Neutrophil (primary cell): ENCODE measurements at regions not wholly inside any gene's neighbourhood (a gene's known extent, or its start where the extent isn't known, plus 50 kb on each side); places are given as distances from the start of the nearest gene placed in this dataset.

Source experiments
- H3K27ac ChIP-seq: fragments of 200-600 bp; sonication (generic); 2 replicates; pipeline ENCODE4 v1.5.1; 2016; ENCODE audit warnings: mild to moderate bottlenecking, moderate library complexity
- H3K27me3 ChIP-seq: fragments of 200-600 bp; sonication (generic); 2 replicates; pipeline ENCODE4 v1.6.0; 2016; ENCODE audit warnings: mild to moderate bottlenecking
- H3K36me3 ChIP-seq: fragments of 200-600 bp; sonication (generic); 2 replicates; pipeline ENCODE4 v1.5.1; 2017
- H3K4me1 ChIP-seq, 2 experiments: fragments of 200-600 bp in 1 of 2; sonication (generic) in 1 of 2; 1 replicate in 1 of 2; 2 replicates in 1 of 2; pipeline versions ENCODE4 v1.5.1 to v1.6.1; 2013 to 2016; ENCODE audit warnings: low read depth in 1 of 2, low read length in 1 of 2, mild to moderate bottlenecking in 1 of 2, moderate library complexity in 1 of 2; ENCODE audit not compliant: control insufficient read depth in 1 of 2, insufficient read depth in 1 of 2
- H3K4me3 ChIP-seq, 2 experiments: fragments of 200-600 bp in 1 of 2; sonication (generic) in 1 of 2; 1 replicate in 1 of 2; 2 replicates in 1 of 2; pipeline ENCODE4 v1.5.1; 2013 to 2016; ENCODE audit warnings: low read depth in 1 of 2, low read length in 1 of 2, mild to moderate bottlenecking in 1 of 2, moderate library complexity in 1 of 2
- H3K9me3 ChIP-seq: fragments of 200-600 bp; sonication (generic); 2 replicates; pipeline ENCODE4 v1.5.1; 2016
- CTCF ChIP-seq: fragments of 200-600 bp; sonication (generic); IDR thresholded peaks from 2 replicates; pipeline ENCODE4 v1.5.1; 2016; ENCODE audit warnings: antibody characterized with exemption

GRCh38 chr9:120252248-120252647, 327.7 kb downstream of the CDK5RAP2 start:
- Histone ChIP-seq H3K27me3 (no peaks in the 10 kb centered on the region), H3K4me1 (no peaks in the 10 kb centered on the region), H3K27ac (no peak overlapping the region), H3K4me3 (no peak overlapping the region), H3K36me3 (no peaks in the 10 kb centered on the region), H3K9me3 (no peaks in the 10 kb centered on the region)
- no peak for TF ChIP-seq CTCF

- Histone ChIP-seq H3K36me3 (no peaks in the 10 kb centered on the region), H3K27me3 (no peaks in the 10 kb centered on the region), H3K4me3 (no peak overlapping the region), H3K4me1 (no peaks in the 10 kb centered on the region), H3K27ac (no peak overlapping the region), H3K9me3 (no peaks in the 10 kb centered on the region)
- TF ChIP-seq CTCF: no peak
Observed at GRCh38 chr9:120242116-120242811, 337.7 kb downstream of the CDK5RAP2 start.

- H3K4me1 ChIP-seq: no peaks in the 10 kb centered on the region
- H3K27me3 ChIP-seq: no peaks in the 10 kb centered on the region
- no peak overlapping the region for H3K4me3 ChIP-seq
- TF ChIP-seq CTCF: no peak
- H3K27ac ChIP-seq: no peak overlapping the region
- no peaks in the 10 kb centered on the region for H3K9me3 ChIP-seq
- no peaks in the 10 kb centered on the region for H3K36me3 ChIP-seq
Observed at GRCh38 chr9:120236596-120236995, 343.4 kb downstream of the CDK5RAP2 start.

GRCh38 chr9:120235081-120235480, 344.9 kb downstream of the CDK5RAP2 start:
- no peak overlapping the region for H3K4me3 ChIP-seq
- TF ChIP-seq CTCF: no peak
- H3K27me3 ChIP-seq: no peaks in the 10 kb centered on the region
- no peaks in the 10 kb centered on the region for H3K9me3 ChIP-seq
- H3K36me3 ChIP-seq: no peaks in the 10 kb centered on the region
- H3K4me1 ChIP-seq: no peaks in the 10 kb centered on the region
- no peak overlapping the region for H3K27ac ChIP-seq

GRCh38 chr9:120230227-120230626, 349.7 kb downstream of the CDK5RAP2 start:
- no peak overlapping the region for H3K27ac ChIP-seq
- no peaks in the 10 kb centered on the region for H3K36me3 ChIP-seq
- H3K9me3 ChIP-seq: no peaks in the 10 kb centered on the region
- no peak overlapping the region for H3K4me3 ChIP-seq
- no peaks in the 10 kb centered on the region for H3K27me3 ChIP-seq
- TF ChIP-seq CTCF: no peak
- no peaks in the 10 kb centered on the region for H3K4me1 ChIP-seq

- H3K27ac ChIP-seq: no peak overlapping the region
- no peaks in the 10 kb centered on the region for H3K27me3 ChIP-seq
- no peak for TF ChIP-seq CTCF
- no peaks in the 10 kb centered on the region for H3K9me3 ChIP-seq
- no peak overlapping the region for H3K4me3 ChIP-seq
- no peaks in the 10 kb centered on the region for H3K36me3 ChIP-seq
- no peaks in the 10 kb centered on the region for H3K4me1 ChIP-seq
Observed at GRCh38 chr9:120221844-120222243, 358.1 kb downstream of the CDK5RAP2 start.
